ENCODE measurements at regions not wholly inside any gene's neighbourhood (a gene's known extent, or its start where the extent isn't known, plus 50 kb on each side); places are given as distances from the start of the nearest gene placed in this dataset.

DNA sequence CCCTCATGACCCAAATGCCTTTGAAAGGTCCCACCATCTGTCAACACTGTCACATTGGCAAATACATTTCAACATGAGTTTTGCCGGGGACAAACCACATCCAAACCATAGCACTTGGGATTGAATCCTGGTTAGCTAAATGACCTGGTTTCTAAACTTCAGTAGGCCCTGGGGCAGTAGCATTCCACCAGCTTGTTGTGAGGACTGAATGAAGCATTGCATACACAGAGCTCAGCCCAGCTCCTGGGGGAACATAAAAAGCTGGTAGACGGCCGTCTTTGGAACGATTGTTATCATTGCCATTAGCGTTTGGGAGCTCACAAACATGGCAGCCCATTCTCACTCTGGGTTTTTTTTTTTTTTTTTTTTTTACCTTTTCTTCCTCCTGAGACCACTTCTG is 57.5 kb upstream of the CXCR4 start:
- no peak for TF ChIP-seq CTCF (IDR thresholded peaks at IDR 0.05; ENCODE audit: low read length)
- no peak for TF ChIP-seq EZH2 (IDR thresholded peaks at IDR 0.05; ENCODE audit: borderline replicate concordance, low read length)
